Neural progenitor cell (in vitro differentiated cells): ENCODE measurements at regions not wholly inside any gene's neighbourhood (a gene's known extent, or its start where the extent isn't known, plus 50 kb on each side); places are given as distances from the start of the nearest gene placed in this dataset.

Source experiments
- DNase-seq: peaks from one replicate; pipeline ENCODE4 v3.0.0-alpha.2; 2016; ENCODE audit warnings: low spot score
- H2AFZ ChIP-seq: fragments of 200-600 bp; sonication (generic); replicated peaks from 2 replicates; pipeline ENCODE4 v1.6.1; 2016; ENCODE audit warnings: antibody characterized with exemption
- H3F3A ChIP-seq: fragments of 200-600 bp; sonication (generic); 2 replicates; pipeline ENCODE4 v1.6.1; 2016; ENCODE audit warnings: antibody characterized with exemption, low read depth
- H3K27ac ChIP-seq: fragments of 200-600 bp; sonication (generic); 2 replicates; pipeline ENCODE4 v1.5.1; 2016; ENCODE audit warnings: mild to moderate bottlenecking
- H3K27me3 ChIP-seq: fragments of 200-600 bp; sonication (generic); 2 replicates; pipeline ENCODE4 v1.6.1; 2016; ENCODE audit warnings: mild to moderate bottlenecking, moderate library complexity
- H3K36me3 ChIP-seq: fragments of 200-600 bp; sonication (generic); 2 replicates; pipeline ENCODE4 v1.5.1; 2016
- H3K4me1 ChIP-seq: fragments of 200-600 bp; sonication (generic); 2 replicates; pipeline ENCODE4 v1.6.1; 2016; ENCODE audit warnings: mixed run types
- H3K4me2 ChIP-seq: fragments of 200-600 bp; sonication (generic); 2 replicates; pipeline ENCODE4 v1.6.1; 2016
- H3K4me3 ChIP-seq: fragments of 200-600 bp; sonication (generic); 2 replicates; pipeline ENCODE4 v1.5.1; 2016
- H3K79me2 ChIP-seq: fragments of 200-600 bp; sonication (generic); 2 replicates; pipeline ENCODE4 v1.6.1; 2016; ENCODE audit warnings: low read depth
- H3K9ac ChIP-seq: fragments of 200-600 bp; sonication (generic); 2 replicates; pipeline ENCODE4 v1.6.1; 2016
- H3K9me3 ChIP-seq: fragments of 200-600 bp; sonication (generic); 2 replicates; pipeline ENCODE4 v1.5.1; 2016; ENCODE audit warnings: low read depth
- H4K20me1 ChIP-seq: fragments of 200-600 bp; sonication (generic); 2 replicates; pipeline ENCODE4 v1.6.1; 2016; ENCODE audit warnings: low read depth
- H3K27ac Mint-ChIP-seq: 3 replicates; pipeline ENCODE4 v1.8.0; 2021; ENCODE audit warnings: mixed read lengths
- H3K27me3 Mint-ChIP-seq: 2 replicates; pipeline ENCODE4 v1.8.0; 2022; ENCODE audit warnings: low read depth, mild to moderate bottlenecking, inconsistent platforms, moderate library complexity, mixed read lengths; ENCODE audit not compliant: insufficient read depth
- H3K36me3 Mint-ChIP-seq: 3 replicates; pipeline ENCODE4 v1.8.0; 2021; ENCODE audit warnings: mixed read lengths
- H3K4me1 Mint-ChIP-seq: 3 replicates; pipeline ENCODE4 v1.8.0; 2021; ENCODE audit warnings: mixed read lengths
- H3K4me3 Mint-ChIP-seq: 3 replicates; pipeline ENCODE4 v1.8.0; 2021; ENCODE audit warnings: mild to moderate bottlenecking, moderate library complexity, mixed read lengths
- H3K9me3 Mint-ChIP-seq: 3 replicates; pipeline ENCODE4 v1.8.0; 2020; ENCODE audit warnings: mixed read lengths
- EZH2 ChIP-seq: fragments of 200-600 bp; sonication (generic); IDR thresholded peaks from 2 replicates; pipeline ENCODE4 v1.6.1; 2017; ENCODE audit warnings: antibody characterized with exemption, mild to moderate bottlenecking, moderate library complexity
- EZH2phosphoT487 ChIP-seq: fragments of 200-600 bp; sonication (generic); IDR thresholded peaks from 2 replicates; pipeline ENCODE4 v1.6.1; 2017; ENCODE audit warnings: antibody characterized with exemption
- TF ChIP-seq, protein P1 (sequence below): fragments of 200-600 bp; sonication (generic); IDR thresholded peaks from 2 replicates; pipeline ENCODE4 v1.5.1; 2017; ENCODE audit warnings: antibody characterized with exemption, mild to moderate bottlenecking

GRCh38 chr2:47302308-47302707 lies 66.8 kb upstream of the EPCAM start:
- no peaks in the 10 kb centered on the region for H3K36me3 ChIP-seq
- H3K9me3 Mint-ChIP-seq: no peaks in the 10 kb centered on the region
- no peak overlapping the region for H3K9ac ChIP-seq

DNA sequence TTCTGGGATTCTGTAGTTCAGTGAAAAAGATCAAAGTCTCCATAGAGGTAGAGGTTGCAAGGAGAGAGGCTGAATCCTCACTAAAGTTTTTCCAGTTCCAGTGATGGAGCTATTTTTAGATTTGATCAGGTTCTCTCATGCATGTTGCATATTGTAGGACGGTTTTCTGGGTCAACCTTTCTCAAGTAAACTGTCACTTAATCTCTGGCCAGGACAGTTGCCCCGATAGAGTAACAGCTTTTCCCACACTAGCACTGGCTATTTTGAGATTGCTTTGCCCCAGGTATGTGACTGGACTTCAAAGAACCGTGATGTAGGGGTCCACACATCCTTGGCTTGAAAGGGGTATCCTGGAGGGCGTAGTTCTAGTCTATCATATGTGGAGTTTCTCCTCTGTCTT lies 67.4 kb upstream of the EPCAM start:
- H3K27ac Mint-ChIP-seq: no peak overlapping the region

More at GRCh38 chr2:47302308-47302707, 66.8 kb upstream of the EPCAM start:
- H3F3A ChIP-seq: no peaks in the 10 kb centered on the region
- peaks cover 2% of the 10 kb centered on the region for H3K36me3 Mint-ChIP-seq
- H2AFZ ChIP-seq: no peak overlapping the region
- no peaks in the 10 kb centered on the region for H3K9me3 ChIP-seq
- no peaks in the 10 kb centered on the region for H4K20me1 ChIP-seq
- no peak overlapping the region for H3K4me2 ChIP-seq
- TF ChIP-seq EZH2: no peak
- TF ChIP-seq, protein P1, sequence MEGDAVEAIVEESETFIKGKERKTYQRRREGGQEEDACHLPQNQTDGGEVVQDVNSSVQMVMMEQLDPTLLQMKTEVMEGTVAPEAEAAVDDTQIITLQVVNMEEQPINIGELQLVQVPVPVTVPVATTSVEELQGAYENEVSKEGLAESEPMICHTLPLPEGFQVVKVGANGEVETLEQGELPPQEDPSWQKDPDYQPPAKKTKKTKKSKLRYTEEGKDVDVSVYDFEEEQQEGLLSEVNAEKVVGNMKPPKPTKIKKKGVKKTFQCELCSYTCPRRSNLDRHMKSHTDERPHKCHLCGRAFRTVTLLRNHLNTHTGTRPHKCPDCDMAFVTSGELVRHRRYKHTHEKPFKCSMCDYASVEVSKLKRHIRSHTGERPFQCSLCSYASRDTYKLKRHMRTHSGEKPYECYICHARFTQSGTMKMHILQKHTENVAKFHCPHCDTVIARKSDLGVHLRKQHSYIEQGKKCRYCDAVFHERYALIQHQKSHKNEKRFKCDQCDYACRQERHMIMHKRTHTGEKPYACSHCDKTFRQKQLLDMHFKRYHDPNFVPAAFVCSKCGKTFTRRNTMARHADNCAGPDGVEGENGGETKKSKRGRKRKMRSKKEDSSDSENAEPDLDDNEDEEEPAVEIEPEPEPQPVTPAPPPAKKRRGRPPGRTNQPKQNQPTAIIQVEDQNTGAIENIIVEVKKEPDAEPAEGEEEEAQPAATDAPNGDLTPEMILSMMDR: no peak
- TF ChIP-seq EZH2phosphoT487: no peak
- H3K4me1 ChIP-seq: peaks cover 11% of the 10 kb centered on the region
- no peak overlapping the region for H3K27ac Mint-ChIP-seq
- H3K27me3 ChIP-seq: no peaks in the 10 kb centered on the region
- H3K27me3 Mint-ChIP-seq: no peaks in the 10 kb centered on the region
- H3K27ac ChIP-seq: no peak overlapping the region
- no peak overlapping the region for H3K4me3 Mint-ChIP-seq
- H3K4me3 ChIP-seq: no peak overlapping the region
- H3K4me1 Mint-ChIP-seq: peaks cover 33% of the 10 kb centered on the region
- DNase-seq: no peak
- no peaks in the 10 kb centered on the region for H3K79me2 ChIP-seq

GRCh38 chr2:47301277-47301618 lies 67.9 kb upstream of the EPCAM start:
- Histone ChIP-seq H3K36me3 (no peaks in the 10 kb centered on the region), H3K9me3 (no peaks in the 10 kb centered on the region), H3K4me1 (peaks cover 13% of the 10 kb centered on the region), H3K79me2 (no peaks in the 10 kb centered on the region), H2AFZ (no peak overlapping the region), H3K27me3 (no peaks in the 10 kb centered on the region), H3K9ac (no peak overlapping the region), H3K4me2 (no peak overlapping the region), H3F3A (peaks cover 2% of the 10 kb centered on the region), H4K20me1 (no peaks in the 10 kb centered on the region), H3K4me3 (no peak overlapping the region), H3K27ac (no peak overlapping the region)
- Mint-ChIP-seq H3K4me1 (peaks cover 29% of the 10 kb centered on the region), H3K27ac (no peak overlapping the region), H3K27me3 (no peaks in the 10 kb centered on the region), H3K9me3 (no peaks in the 10 kb centered on the region), H3K4me3 (no peak overlapping the region), H3K36me3 (peaks cover 2% of the 10 kb centered on the region)
- TF ChIP-seq, protein P1: no peak
- TF ChIP-seq EZH2 (no peak), EZH2phosphoT487 (no peak)
- no peak for DNase-seq

More for the DNA sequence above, 67.4 kb upstream of the EPCAM start:
- Mint-ChIP-seq H3K9me3 (no peaks in the 10 kb centered on the region), H3K36me3 (peaks cover 2% of the 10 kb centered on the region), H3K4me3 (no peak overlapping the region), H3K27me3 (no peaks in the 10 kb centered on the region), H3K4me1 (peaks cover 30% of the 10 kb centered on the region)
- no peaks in the 10 kb centered on the region for H3F3A ChIP-seq
- H4K20me1 ChIP-seq: no peaks in the 10 kb centered on the region
- no peaks in the 10 kb centered on the region for H3K9me3 ChIP-seq
- no peaks in the 10 kb centered on the region for H3K36me3 ChIP-seq
- H2AFZ ChIP-seq: no peak overlapping the region
- no peak for DNase-seq
- no peaks in the 10 kb centered on the region for H3K79me2 ChIP-seq
- H3K9ac ChIP-seq: no peak overlapping the region
- TF ChIP-seq EZH2 (no peak), EZH2phosphoT487 (no peak)
- TF ChIP-seq, protein P1: no peak
- H3K4me1 ChIP-seq: peaks cover 11% of the 10 kb centered on the region
- no peak overlapping the region for H3K4me3 ChIP-seq
- H3K27me3 ChIP-seq: no peaks in the 10 kb centered on the region
- H3K4me2 ChIP-seq: no peak overlapping the region
- H3K27ac ChIP-seq: no peak overlapping the region
